GM12873 (cell line): ENCODE measurements at regions not wholly inside any gene's neighbourhood (a gene's known extent, or its start where the extent isn't known, plus 50 kb on each side); places are given as distances from the start of the nearest gene placed in this dataset.

Experiments used
- TF ChIP-seq, protein P1 (sequence below): IDR thresholded peaks from 2 replicates; pipeline ENCODE4 v1.5.1; 2012; ENCODE audit warnings: low read depth, mild to moderate bottlenecking, moderate library complexity, low read length, control low read depth; ENCODE audit not compliant: insufficient read depth; ENCODE audit errors: missing control alignments

DNA sequence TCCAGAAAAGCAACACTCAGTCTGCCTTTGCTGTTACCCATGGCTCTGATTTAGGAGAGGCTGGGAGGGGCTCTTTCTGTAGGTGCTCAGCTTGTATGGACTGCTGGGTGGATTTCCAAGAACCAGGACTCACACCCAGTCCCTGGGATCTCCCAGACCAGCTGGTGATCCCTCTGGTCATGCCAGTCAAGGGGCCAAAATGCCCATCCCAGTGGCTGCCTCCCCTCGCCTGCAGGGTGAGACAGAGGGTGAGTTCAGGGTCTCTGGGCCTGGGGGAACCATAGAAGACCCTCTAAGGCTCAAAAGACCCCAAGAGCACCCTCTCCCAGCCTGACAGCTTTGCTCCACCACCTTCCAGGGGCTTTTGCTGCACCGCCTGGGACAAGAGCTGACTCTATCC, 78.6 kb upstream of the MYL2 start:
- TF ChIP-seq, protein P1, sequence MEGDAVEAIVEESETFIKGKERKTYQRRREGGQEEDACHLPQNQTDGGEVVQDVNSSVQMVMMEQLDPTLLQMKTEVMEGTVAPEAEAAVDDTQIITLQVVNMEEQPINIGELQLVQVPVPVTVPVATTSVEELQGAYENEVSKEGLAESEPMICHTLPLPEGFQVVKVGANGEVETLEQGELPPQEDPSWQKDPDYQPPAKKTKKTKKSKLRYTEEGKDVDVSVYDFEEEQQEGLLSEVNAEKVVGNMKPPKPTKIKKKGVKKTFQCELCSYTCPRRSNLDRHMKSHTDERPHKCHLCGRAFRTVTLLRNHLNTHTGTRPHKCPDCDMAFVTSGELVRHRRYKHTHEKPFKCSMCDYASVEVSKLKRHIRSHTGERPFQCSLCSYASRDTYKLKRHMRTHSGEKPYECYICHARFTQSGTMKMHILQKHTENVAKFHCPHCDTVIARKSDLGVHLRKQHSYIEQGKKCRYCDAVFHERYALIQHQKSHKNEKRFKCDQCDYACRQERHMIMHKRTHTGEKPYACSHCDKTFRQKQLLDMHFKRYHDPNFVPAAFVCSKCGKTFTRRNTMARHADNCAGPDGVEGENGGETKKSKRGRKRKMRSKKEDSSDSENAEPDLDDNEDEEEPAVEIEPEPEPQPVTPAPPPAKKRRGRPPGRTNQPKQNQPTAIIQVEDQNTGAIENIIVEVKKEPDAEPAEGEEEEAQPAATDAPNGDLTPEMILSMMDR, result no peak

DNA sequence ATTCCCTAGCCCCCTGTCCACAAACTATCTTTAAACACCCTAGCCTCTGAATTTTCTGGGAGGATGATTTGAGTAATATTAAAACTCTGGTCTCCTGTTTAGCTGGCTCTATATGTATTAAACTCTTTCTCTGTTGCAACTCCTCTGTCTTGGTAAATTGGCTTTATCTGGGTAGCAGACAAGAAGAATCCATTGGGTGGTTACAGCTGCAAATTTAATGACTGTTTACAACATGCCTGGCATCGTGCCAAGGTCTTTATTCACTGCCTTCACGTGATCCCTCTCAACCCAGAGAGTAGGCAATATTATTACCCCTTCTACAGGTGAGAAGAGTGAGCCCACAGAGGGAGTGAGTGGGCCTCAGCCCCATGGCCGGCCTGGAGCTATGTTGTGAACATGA, 77.8 kb upstream of the MYL2 start:
- TF ChIP-seq, protein P1, result no peak

DNA sequence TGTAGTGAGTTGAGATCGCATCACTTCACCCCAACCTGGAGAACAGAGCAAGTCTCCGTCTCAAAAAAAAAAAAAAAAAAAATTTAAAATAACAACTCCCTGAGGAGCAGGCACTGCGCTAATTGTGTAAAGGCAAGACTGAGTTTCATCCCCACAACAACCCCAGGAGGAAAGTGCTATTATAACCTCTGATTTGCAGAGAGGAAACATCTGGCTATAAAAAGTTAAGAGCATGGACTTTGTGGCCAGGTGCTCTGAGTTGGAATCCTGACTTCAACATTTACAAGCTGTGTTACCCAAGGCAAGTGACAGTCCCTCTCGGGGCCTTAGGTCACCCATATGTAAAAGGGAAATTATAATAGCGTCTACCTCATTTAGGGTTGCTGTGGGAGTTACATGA, 76.0 kb upstream of the MYL2 start:
- TF ChIP-seq, protein P1, result no peak

DNA sequence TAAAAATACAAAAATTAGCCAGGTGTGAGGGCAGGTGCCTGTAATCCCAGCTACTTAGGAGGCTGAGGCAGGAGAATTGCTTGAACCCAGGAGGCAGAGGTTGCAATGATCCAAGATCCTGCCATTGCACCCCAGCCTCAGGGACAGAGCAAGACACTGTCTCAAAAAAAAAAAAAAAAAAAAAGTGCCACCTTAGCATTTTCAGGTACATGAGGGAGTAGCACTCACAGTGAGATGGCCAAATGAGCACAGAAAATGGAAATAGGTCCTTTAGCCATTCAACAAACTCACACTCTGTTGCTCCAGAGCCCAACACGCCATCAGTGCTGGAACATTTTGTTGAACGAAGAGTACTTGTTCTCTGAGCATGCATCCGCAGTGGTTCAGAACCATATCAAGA, 75.2 kb upstream of the MYL2 start:
- TF ChIP-seq, protein P1, result no peak

DNA sequence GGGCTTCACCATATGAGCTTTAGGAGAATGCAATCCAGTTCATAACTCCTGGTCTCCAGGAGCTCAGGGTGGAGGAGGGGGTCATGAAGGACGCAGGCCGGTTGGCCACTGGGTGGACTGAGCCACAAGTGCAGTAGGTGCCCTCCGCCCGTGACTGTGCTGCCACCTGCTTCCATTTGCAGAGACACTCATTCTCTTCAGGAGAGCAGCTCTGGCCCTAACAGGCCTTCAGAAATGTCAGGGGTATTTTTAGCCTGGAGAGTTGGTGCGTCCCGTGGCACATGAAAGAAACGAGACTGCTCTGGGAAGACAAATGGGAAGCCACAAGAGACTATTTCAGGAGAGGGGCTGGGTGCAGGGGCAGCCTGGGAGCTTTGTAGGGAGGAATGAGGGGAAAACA, 74.6 kb upstream of the MYL2 start:
- TF ChIP-seq, protein P1, result no peak

DNA sequence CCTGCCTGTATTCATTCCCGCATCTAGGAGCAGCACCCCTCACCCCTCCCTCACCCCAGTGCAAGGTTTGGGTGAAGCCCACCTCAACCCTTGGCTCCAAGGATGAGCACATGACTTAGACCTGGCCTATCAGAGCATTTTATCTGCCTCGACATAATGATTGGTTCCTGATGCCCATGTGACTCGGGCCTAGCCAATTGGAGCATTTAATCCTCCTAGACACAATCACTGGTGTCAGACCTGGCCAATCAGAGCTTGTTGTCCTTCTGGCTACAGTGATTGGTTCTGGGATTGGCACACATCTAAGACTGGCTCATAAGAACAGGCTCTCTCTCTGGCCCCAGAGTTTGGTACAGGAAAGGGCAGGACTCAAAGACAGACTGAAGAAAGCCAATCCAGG, 73.1 kb upstream of the MYL2 start:
- TF ChIP-seq, protein P1, result no peak

DNA sequence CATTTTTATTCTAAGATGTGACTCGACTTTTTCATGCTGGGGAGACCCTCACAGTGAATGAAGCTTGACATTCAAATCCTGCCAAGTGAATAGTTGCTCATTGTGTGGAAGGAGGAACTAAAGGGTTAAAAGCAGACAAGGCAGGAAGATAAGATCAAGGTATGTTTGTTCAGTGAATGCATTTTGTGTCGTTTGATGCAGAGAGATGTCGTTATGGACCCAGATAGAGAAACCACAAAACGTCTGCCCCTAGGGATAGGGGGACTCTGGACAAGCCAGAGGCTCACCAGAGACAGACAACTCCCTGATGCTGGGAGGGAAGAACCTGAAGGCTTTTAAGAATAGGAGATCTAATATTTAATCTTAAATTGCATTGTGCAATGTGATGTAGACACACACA, 72.5 kb upstream of the MYL2 start:
- TF ChIP-seq, protein P1, result no peak
